ENCODE measurements at regions not wholly inside any gene's neighbourhood (a gene's known extent, or its start where the extent isn't known, plus 50 kb on each side); places are given as distances from the start of the nearest gene placed in this dataset.

DNA sequence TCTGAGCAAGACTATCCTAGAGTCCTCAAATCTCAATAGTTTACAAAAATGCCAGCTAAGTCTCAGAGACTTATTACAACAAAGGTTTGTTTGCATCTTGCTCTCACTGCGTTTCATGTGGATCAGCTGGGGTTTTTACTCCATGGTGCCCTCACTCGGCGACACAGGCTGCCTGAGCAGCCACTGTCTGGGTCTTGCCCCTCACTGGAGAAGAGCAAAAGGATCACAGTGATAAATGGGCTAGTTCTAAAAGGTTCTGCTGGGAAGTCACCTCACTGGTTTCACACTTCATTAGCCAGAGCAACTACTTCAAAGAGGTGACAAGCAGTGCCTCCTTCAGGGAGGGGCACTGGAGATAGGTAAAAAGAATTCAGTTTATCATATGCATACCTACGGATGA is 392.0 kb downstream of the RPL10L start:
- no peak for DNase-seq

DNA sequence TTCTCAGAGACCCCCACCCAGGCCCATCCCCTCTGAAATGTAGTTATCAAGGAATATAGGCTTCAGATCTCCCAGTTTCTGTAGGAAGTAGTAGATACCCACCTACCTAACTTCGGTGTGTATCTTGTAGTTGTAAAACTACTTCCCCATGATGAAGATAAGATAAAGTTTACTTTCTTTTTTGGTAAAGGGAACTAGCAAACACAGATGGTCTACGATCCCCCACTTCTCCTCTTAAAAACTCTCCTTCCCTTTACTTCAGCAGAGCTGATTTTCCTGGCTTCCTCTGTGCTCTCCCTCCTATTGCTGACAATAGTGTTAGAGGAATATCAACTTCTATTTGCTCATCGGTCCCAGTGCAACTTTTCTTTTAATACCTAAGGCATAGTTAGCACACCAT is 395.2 kb downstream of the RPL10L start:
- no peak for DNase-seq

- DNase-seq: peak; percentile 15
Measured at GRCh38 chr14:46250113-46250703, 401.4 kb downstream of the RPL10L start.

- DNase-seq: no peak
Measured at GRCh38 chr14:46248001-46248630, 403.5 kb downstream of the RPL10L start.

DNA sequence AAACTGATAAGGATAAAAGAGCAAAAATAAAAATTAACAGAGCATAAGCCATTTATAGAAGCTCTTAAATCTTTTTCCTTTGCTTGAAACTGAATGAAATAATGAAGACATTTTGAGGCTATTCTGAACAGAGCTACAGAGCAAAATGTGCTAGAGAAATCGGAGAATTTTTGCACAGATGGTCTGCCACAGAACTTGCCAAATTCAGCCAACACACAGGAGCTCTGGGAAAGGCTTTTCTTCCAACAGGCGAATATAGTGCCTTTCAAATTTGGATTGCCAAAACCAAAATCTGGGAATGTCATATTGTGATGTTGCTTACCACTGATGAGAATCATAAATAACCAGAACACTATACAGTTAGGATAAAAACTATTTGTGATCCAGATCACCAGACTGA is 406.3 kb downstream of the RPL10L start:
- DNase-seq: no peak

- DNase-seq: no peak
Measured at GRCh38 chr14:46233786-46234185, 417.8 kb downstream of the RPL10L start.

- no peak for DNase-seq
Measured at GRCh38 chr14:46230540-46230939, 421.0 kb downstream of the RPL10L start.

DNA sequence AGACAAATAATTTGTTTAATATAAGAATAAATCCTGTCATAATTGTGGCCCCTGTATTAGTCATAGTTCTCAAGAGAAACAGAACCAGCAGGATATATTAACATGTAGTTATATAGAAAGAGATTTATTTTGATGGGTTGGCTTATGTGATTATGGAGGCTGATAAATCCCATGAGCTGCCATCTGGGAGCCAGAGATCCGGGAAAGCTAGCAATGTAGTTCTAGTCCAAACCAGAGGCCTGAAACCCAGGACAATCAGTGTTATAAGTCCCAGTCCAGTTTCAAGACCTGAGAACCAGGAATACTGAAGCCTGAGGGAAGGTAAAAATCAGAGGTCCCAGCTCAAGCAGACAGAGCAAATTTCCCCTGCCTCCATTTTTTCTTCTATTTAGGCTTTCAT is 435.8 kb downstream of the RPL10L start:
- no peak for DNase-seq

- no peak for DNase-seq
Measured at GRCh38 chr14:46198676-46199075, 452.9 kb downstream of the RPL10L start.

- DNase-seq: no peak
Measured at GRCh38 chr14:46197856-46198255, 453.7 kb downstream of the RPL10L start.

Data from MV-4-11 (cell line).